HepG2 (cell line): ENCODE measurements at regions not wholly inside any gene's neighbourhood (a gene's known extent, or its start where the extent isn't known, plus 50 kb on each side); places are given as distances from the start of the nearest gene placed in this dataset.

Source experiments
- ATAC-seq: fragments of 200-7000 bp; cut with Tn5 transposase; 3 replicates; pipeline ENCODE4 v1.9.1; 2020; ENCODE audit warnings: mild to moderate bottlenecking, moderate library complexity
- BruUV-seq: library from RNA; stranded (reverse); fragments of 400-500 nt; replicated peaks from 2 replicates; lab custom pipeline; 2021; lab: Mats Ljungman, UMichigan
- CTCF ChIA-PET: fragments of 300-600 bp; formaldehyde crosslinking; extraction: SDS; loops from one replicate; lab custom pipeline; 2021; ENCODE audit warnings: low total read pairs, inconsistent platforms, low intra/inter-chr PET ratio; lab: Yijun Ruan, JAX
- POLR2A ChIA-PET: fragments of 350-600 bp; sonication (Branson Sonifier 250); formaldehyde crosslinking; loops from one replicate; lab custom pipeline; 2020; ENCODE audit warnings: antibody characterized with exemption, inconsistent platforms; lab: Yijun Ruan, JAX
- DNase-seq: peaks from one replicate; pipeline ENCODE4 v3.0.0-alpha.2; 2015; ENCODE audit warnings: low spot score
- FAIRE-seq: peaks from 3 replicates; lab custom pipeline; 2011; peaks lifted over from hg19 to GRCh38; lab: Jason Lieb, UNC
- H2AFZ ChIP-seq: one replicate; pipeline ENCODE4 v1.6.1; 2011; ENCODE audit warnings: low read length, inconsistent platforms
- H3K27ac ChIP-seq: fragments of 300-600 bp; 3 replicates; pipeline ENCODE4 v1.8.0; 2011; ENCODE audit warnings: mixed run types, mild to moderate bottlenecking, mixed read lengths, low read length, inconsistent platforms; ENCODE audit not compliant: insufficient read depth; ENCODE audit errors: extremely low read length
- H3K27me3 ChIP-seq, 2 experiments: fragments of 200-600 bp in 1 of 2; 2 replicates in 1 of 2; 3 replicates in 1 of 2; pipeline versions ENCODE4 v1.6.0 to v1.8.0; 2011; ENCODE audit warnings: low read length in 2 of 2, mild to moderate bottlenecking in 2 of 2, moderate library complexity in 2 of 2, inconsistent platforms in 1 of 2; ENCODE audit not compliant: insufficient read depth in 2 of 2, control insufficient read depth in 1 of 2
- H3K36me3 ChIP-seq, 2 experiments: fragments of 200-600 bp in 1 of 2; replicated peaks in 1 of 2; 2 replicates in 1 of 2; 3 replicates in 1 of 2; pipeline versions ENCODE4 v1.5.1 to v1.8.0; 2011; ENCODE audit warnings: low read length in 2 of 2, inconsistent platforms in 1 of 2; ENCODE audit not compliant: insufficient read depth in 2 of 2, control insufficient read depth in 1 of 2
- H3K4me1 ChIP-seq: 2 replicates; pipeline ENCODE4 v1.5.1; 2012; ENCODE audit warnings: low read length, inconsistent platforms; ENCODE audit not compliant: insufficient read depth
- H3K4me2 ChIP-seq: 2 replicates; pipeline ENCODE4 v1.6.0; 2011; ENCODE audit warnings: low read depth, low read length, inconsistent platforms
- H3K4me3 ChIP-seq, 3 experiments: fragments of 200-600 bp in 1 of 3; sonication (generic), shearing (Covaris generic) in 1 of 3; replicated peaks in 1 of 3; 2 replicates each; pipeline ENCODE4 v1.5.1; 2011 to 2016; ENCODE audit warnings: low read length in 3 of 3, inconsistent platforms in 2 of 3, low read depth in 2 of 3, mild to moderate bottlenecking in 2 of 3, control low read depth in 1 of 3, mixed read lengths in 1 of 3; ENCODE audit not compliant: insufficient read depth in 1 of 3
- H3K79me2 ChIP-seq: one replicate; pipeline ENCODE4 v1.6.1; 2011; ENCODE audit warnings: low read length, inconsistent platforms; ENCODE audit not compliant: insufficient read depth
- H3K9ac ChIP-seq: 2 replicates; pipeline ENCODE4 v1.6.0; 2011; ENCODE audit warnings: mild to moderate bottlenecking, low read depth, low read length, inconsistent platforms; ENCODE audit not compliant: insufficient read depth
- H3K9me3 ChIP-seq: 2 replicates; pipeline ENCODE4 v1.5.1; 2012; ENCODE audit warnings: mild to moderate bottlenecking, low read length
- H4K20me1 ChIP-seq: 2 replicates; pipeline ENCODE4 v1.6.0; 2011; ENCODE audit warnings: inconsistent platforms, mild to moderate bottlenecking, low read length, moderate library complexity; ENCODE audit not compliant: insufficient read depth
- ELF4 ChIP-seq: sonication (generic); formaldehyde crosslinking; IDR thresholded peaks from 2 replicates; pipeline ENCODE4 v1.5.0; 2020; ENCODE audit warnings: missing genetic modification reagents, mild to moderate bottlenecking, moderate library complexity, borderline replicate concordance
- ISX ChIP-seq: sonication (generic); formaldehyde crosslinking; conservative IDR thresholded peaks from 2 replicates; pipeline ENCODE4 v1.5.0; 2020; ENCODE audit warnings: missing genetic modification reagents
- NFKBIZ ChIP-seq: IDR thresholded peaks from 2 replicates; pipeline ENCODE4 v1.6.1; 2018; ENCODE audit warnings: missing genetic modification reagents, missing compliant biosample characterization
- XRCC5 ChIP-seq: fragments of 200-400 bp; formaldehyde crosslinking; optimal IDR thresholded peaks from 2 replicates; pipeline ENCODE3; 2017; ENCODE audit warnings: mild to moderate bottlenecking, low read length
- ZBTB7A ChIP-seq: sonication (generic); formaldehyde crosslinking; IDR thresholded peaks from 2 replicates; pipeline ENCODE4 v1.8.0; 2022; ENCODE audit warnings: mild to moderate bottlenecking, missing genetic modification reagents
- ZNF510 ChIP-seq: sonication (generic); formaldehyde crosslinking; IDR thresholded peaks from 2 replicates; pipeline ENCODE4 v1.4.0; 2020; ENCODE audit warnings: low read depth, mild to moderate bottlenecking, missing genetic modification reagents
- ZNF737 ChIP-seq: sonication (generic); formaldehyde crosslinking; IDR thresholded peaks from 2 replicates; pipeline ENCODE4 v1.5.0; 2020; ENCODE audit warnings: missing genetic modification reagents, mild to moderate bottlenecking, borderline replicate concordance
- ZSCAN30 ChIP-seq: sonication (generic); formaldehyde crosslinking; IDR thresholded peaks from 2 replicates; pipeline ENCODE4 v1.5.0; 2020; ENCODE audit warnings: mild to moderate bottlenecking, missing genetic modification reagents
- WGBS: methylation state at CpG from one replicate; pipeline ENCODE4 v1.1.6; 2017; ENCODE audit warnings: low lambda C conversion rate; 5-methylcytosine and 5-hydroxymethylcytosine counted together
- in situ Hi-C: cut with HindIII; loops from 2 replicates; pipeline ENCODE4 v1.10.0; 2017; ENCODE audit warnings: low pct_unique_long_range_greater_than_20kb; ENCODE audit not compliant: extremely low pct_ligation_motif_present
- intact Hi-C: fragments of 100-400 bp; cut with micrococcal nuclease; formaldehyde crosslinking; loops from one replicate; pipeline ENCODE4 v1.10.0; 2022; ENCODE audit not compliant: unreplicated experiment
- TF ChIP-seq, protein P1 (sequence below): sonication (generic); formaldehyde crosslinking; IDR thresholded peaks from 2 replicates; pipeline ENCODE4 v1.4.0; 2020; ENCODE audit warnings: mild to moderate bottlenecking, missing genetic modification reagents
- TF ChIP-seq, protein P2 (sequence below): sonication (generic); formaldehyde crosslinking; IDR thresholded peaks from 2 replicates; pipeline ENCODE4 v1.4.0; 2020; ENCODE audit warnings: missing genetic modification reagents
- TF ChIP-seq, protein P3 (sequence below): fragments of 450-650 bp; IDR thresholded peaks from 2 replicates; pipeline ENCODE4 v1.6.1; 2017; ENCODE audit warnings: mild to moderate bottlenecking
- TF ChIP-seq, protein P4 (sequence below): sonication (generic); formaldehyde crosslinking; IDR thresholded peaks from 2 replicates; pipeline ENCODE4 v1.4.0; 2020; ENCODE audit warnings: missing genetic modification reagents

DNA sequence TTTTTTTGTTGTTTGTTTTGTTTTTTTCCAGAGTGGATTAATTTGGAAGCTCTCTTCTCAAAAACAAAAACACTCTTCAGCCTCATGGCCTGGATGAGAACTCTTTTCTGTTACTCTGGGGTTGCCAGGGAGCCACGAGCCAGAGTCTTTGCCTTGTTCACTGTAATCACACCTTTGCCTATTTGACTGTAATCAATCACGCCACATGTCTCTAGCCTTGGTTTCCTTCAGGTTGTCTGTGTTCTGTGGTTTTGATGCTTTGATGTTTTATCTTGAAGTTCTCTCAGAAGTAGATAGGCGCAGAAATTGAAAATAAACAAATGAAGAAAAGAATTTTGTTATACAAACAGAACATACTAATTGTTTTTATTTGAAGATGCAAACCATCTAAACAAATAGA lies 62.3 kb upstream of the IGF1R start:
- WGBS, result 7% methylated on average over 3 of the region's 3 CpGs
- no peaks in the 10 kb centered on the region for H3K36me3 ChIP-seq
- DNase-seq (no peak), ATAC-seq (no peak), FAIRE-seq (no peak)
- POLR2A ChIA-PET, result no interaction called here
- H3K9me3 ChIP-seq, result no peaks in the 10 kb centered on the region
- H2AFZ ChIP-seq, result no peak overlapping the region
- no peak overlapping the region for H3K27ac ChIP-seq
- intact Hi-C loops, result no loop called here
- H4K20me1 ChIP-seq, result no peaks in the 10 kb centered on the region
- no peak overlapping the region for H3K4me2 ChIP-seq
- CTCF ChIA-PET, result no interaction called here
- no peaks in the 10 kb centered on the region for H3K79me2 ChIP-seq
- no TSS peak for BruUV-seq
- TF ChIP-seq, protein P1, sequence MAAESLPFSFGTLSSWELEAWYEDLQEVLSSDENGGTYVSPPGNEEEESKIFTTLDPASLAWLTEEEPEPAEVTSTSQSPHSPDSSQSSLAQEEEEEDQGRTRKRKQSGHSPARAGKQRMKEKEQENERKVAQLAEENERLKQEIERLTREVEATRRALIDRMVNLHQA (CRISPR knock-in tag), result no peak
- TF ChIP-seq NFKBIZ (CRISPR knock-in tag) (no peak), ISX (CRISPR knock-in tag) (no peak), ZNF510 (CRISPR knock-in tag) (no peak), ELF4 (CRISPR knock-in tag) (no peak), ZNF737 (CRISPR knock-in tag) (no peak), ZSCAN30 (CRISPR knock-in tag) (no peak), ZBTB7A (CRISPR knock-in tag) (no peak), XRCC5 (no peak)
- TF ChIP-seq, protein P2, sequence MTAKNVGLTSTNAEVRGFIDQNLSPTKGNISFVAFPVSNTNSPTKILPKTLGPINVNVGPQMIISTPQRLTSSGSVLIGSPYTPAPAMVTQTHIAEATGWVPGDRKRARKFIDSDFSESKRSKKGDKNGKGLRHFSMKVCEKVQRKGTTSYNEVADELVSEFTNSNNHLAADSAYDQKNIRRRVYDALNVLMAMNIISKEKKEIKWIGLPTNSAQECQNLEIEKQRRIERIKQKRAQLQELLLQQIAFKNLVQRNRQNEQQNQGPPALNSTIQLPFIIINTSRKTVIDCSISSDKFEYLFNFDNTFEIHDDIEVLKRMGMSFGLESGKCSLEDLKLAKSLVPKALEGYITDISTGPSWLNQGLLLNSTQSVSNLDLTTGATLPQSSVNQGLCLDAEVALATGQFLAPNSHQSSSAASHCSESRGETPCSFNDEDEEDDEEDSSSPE (CRISPR knock-in tag), result no peak
- TF ChIP-seq, protein P3, sequence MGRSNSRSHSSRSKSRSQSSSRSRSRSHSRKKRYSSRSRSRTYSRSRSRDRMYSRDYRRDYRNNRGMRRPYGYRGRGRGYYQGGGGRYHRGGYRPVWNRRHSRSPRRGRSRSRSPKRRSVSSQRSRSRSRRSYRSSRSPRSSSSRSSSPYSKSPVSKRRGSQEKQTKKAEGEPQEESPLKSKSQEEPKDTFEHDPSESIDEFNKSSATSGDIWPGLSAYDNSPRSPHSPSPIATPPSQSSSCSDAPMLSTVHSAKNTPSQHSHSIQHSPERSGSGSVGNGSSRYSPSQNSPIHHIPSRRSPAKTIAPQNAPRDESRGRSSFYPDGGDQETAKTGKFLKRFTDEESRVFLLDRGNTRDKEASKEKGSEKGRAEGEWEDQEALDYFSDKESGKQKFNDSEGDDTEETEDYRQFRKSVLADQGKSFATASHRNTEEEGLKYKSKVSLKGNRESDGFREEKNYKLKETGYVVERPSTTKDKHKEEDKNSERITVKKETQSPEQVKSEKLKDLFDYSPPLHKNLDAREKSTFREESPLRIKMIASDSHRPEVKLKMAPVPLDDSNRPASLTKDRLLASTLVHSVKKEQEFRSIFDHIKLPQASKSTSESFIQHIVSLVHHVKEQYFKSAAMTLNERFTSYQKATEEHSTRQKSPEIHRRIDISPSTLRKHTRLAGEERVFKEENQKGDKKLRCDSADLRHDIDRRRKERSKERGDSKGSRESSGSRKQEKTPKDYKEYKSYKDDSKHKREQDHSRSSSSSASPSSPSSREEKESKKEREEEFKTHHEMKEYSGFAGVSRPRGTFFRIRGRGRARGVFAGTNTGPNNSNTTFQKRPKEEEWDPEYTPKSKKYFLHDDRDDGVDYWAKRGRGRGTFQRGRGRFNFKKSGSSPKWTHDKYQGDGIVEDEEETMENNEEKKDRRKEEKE, result no peak
- TF ChIP-seq, protein P4, sequence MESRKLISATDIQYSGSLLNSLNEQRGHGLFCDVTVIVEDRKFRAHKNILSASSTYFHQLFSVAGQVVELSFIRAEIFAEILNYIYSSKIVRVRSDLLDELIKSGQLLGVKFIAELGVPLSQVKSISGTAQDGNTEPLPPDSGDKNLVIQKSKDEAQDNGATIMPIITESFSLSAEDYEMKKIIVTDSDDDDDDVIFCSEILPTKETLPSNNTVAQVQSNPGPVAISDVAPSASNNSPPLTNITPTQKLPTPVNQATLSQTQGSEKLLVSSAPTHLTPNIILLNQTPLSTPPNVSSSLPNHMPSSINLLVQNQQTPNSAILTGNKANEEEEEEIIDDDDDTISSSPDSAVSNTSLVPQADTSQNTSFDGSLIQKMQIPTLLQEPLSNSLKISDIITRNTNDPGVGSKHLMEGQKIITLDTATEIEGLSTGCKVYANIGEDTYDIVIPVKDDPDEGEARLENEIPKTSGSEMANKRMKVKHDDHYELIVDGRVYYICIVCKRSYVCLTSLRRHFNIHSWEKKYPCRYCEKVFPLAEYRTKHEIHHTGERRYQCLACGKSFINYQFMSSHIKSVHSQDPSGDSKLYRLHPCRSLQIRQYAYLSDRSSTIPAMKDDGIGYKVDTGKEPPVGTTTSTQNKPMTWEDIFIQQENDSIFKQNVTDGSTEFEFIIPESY (CRISPR knock-in tag), result no peak
- TF ChIP-seq, all 625 proteins: peak for 0
- H3K9ac ChIP-seq, result no peak overlapping the region
- H3K4me1 ChIP-seq, result no peaks in the 10 kb centered on the region
- H3K4me3 ChIP-seq, result no peak overlapping the region
- in situ Hi-C loops, result no loop called here
- peaks cover 1 to 36% of the 10 kb centered on the region in 2 experiments; a peak in 2 of 5 replicates for H3K27me3 ChIP-seq
